Neural progenitor cell (in vitro differentiated cells): ENCODE measurements at regions not wholly inside any gene's neighbourhood (a gene's known extent, or its start where the extent isn't known, plus 50 kb on each side); places are given as distances from the start of the nearest gene placed in this dataset.

Source experiments
- EZH2 ChIP-seq: fragments of 200-600 bp; sonication (generic); IDR thresholded peaks from 2 replicates; pipeline ENCODE4 v1.6.1; 2017; ENCODE audit warnings: antibody characterized with exemption, mild to moderate bottlenecking, moderate library complexity
- TF ChIP-seq, protein P1 (sequence below): fragments of 200-600 bp; sonication (generic); IDR thresholded peaks from 2 replicates; pipeline ENCODE4 v1.5.1; 2017; ENCODE audit warnings: antibody characterized with exemption, mild to moderate bottlenecking

DNA sequence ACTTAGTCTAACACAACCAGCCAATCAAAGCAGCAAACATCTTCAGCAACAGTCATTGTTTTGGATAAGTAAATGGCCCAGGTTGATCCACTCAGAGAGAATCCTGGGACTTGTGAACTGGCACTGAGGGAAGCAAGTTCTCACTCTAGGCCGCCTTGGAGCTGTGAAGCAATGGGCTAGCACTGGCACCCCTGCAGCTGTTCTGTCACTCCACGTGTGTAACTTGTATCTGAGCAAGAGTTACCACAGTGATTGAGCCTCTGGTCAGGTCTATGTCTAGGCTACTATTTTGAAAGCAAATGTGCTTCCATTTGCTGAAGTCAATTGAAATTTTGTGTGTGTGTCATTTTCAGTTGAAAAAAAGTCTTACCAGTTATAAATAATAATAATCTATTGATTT, 57.2 kb upstream of the HS3ST1 start:
- TF ChIP-seq, protein P1, sequence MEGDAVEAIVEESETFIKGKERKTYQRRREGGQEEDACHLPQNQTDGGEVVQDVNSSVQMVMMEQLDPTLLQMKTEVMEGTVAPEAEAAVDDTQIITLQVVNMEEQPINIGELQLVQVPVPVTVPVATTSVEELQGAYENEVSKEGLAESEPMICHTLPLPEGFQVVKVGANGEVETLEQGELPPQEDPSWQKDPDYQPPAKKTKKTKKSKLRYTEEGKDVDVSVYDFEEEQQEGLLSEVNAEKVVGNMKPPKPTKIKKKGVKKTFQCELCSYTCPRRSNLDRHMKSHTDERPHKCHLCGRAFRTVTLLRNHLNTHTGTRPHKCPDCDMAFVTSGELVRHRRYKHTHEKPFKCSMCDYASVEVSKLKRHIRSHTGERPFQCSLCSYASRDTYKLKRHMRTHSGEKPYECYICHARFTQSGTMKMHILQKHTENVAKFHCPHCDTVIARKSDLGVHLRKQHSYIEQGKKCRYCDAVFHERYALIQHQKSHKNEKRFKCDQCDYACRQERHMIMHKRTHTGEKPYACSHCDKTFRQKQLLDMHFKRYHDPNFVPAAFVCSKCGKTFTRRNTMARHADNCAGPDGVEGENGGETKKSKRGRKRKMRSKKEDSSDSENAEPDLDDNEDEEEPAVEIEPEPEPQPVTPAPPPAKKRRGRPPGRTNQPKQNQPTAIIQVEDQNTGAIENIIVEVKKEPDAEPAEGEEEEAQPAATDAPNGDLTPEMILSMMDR = no peak
- no peak for TF ChIP-seq EZH2
